Vagina (tissue), 2 donors: ENCODE measurements at regions not wholly inside any gene's neighbourhood (a gene's known extent, or its start where the extent isn't known, plus 50 kb on each side); places are given as distances from the start of the nearest gene placed in this dataset.

Experiments
- DNase-seq, 2 donors: peaks; one replicate each; pipeline ENCODE4 v3.0.0-alpha.2; 2017; ENCODE audit errors: extremely low spot score in 2 of 2
- H3K27ac ChIP-seq: fragments of 200-600 bp; sonication (generic); one replicate; pipeline ENCODE4 v1.5.1; 2019
- H3K27me3 ChIP-seq: fragments of 200-600 bp; sonication (generic); one replicate; pipeline ENCODE4 v1.5.1; 2019
- H3K36me3 ChIP-seq, 2 donors: fragments of 200-600 bp; sonication (generic); one replicate each; pipeline ENCODE4 v1.5.1; 2017 to 2019
- H3K4me1 ChIP-seq: fragments of 200-600 bp; sonication (generic); one replicate; pipeline ENCODE4 v1.5.1; 2019
- H3K4me3 ChIP-seq, 2 donors: fragments of 200-600 bp; sonication (generic); 1 replicate in 1 of 2; 2 replicates in 1 of 2; pipeline ENCODE4 v1.5.1; 2016 to 2019
- H3K9me3 ChIP-seq: fragments of 200-600 bp; sonication (generic); one replicate; pipeline ENCODE4 v1.5.1; 2019
- CTCF ChIP-seq, 3 experiments: fragments of 450-650 bp in 2 of 3; fragments of 200-600 bp in 1 of 3; sonication (generic) in 1 of 3; IDR thresholded peaks; one replicate each; pipeline ENCODE4 v1.5.1; 2017 to 2019; ENCODE audit warnings: antibody characterized with exemption in 3 of 3, mild to moderate bottlenecking in 2 of 3, moderate library complexity in 2 of 3
- POLR2A ChIP-seq, 2 donors: fragments of 450-650 bp; IDR thresholded peaks; one replicate each; pipeline ENCODE4 v1.6.1; 2017; ENCODE audit warnings: antibody characterized with exemption in 2 of 2, mild to moderate bottlenecking in 2 of 2, moderate library complexity in 2 of 2
- POLR2AphosphoS5 ChIP-seq, 2 donors: sonication (generic); formaldehyde crosslinking; IDR thresholded peaks; one replicate each; pipeline ENCODE4 v1.9.0; 2017; ENCODE audit warnings: antibody characterized with exemption in 2 of 2, mild to moderate bottlenecking in 2 of 2, low read depth in 1 of 2; ENCODE audit not compliant: insufficient read depth in 1 of 2
- intact Hi-C: fragments of 100-400 bp; cut with DNase I; formaldehyde crosslinking; loops from one replicate; pipeline ENCODE4 v1.15.1; 2023

- H3K9me3 ChIP-seq: no peaks in the 10 kb centered on the region
- H3K36me3 ChIP-seq: no peaks in the 10 kb centered on the region
- no peak for DNase-seq
- intact Hi-C loops: no loop called here
- H3K27me3 ChIP-seq: no peaks in the 10 kb centered on the region
- TF ChIP-seq POLR2AphosphoS5 (IDR thresholded peaks at IDR 0.05; ENCODE audit: insufficient read depth in 1 of 2, low read depth in 1 of 2) (no peak), POLR2A (IDR thresholded peaks at IDR 0.05) (no peak), CTCF (IDR thresholded peaks at IDR 0.05) (no peak)
- H3K27ac ChIP-seq: peak overlapping the region; percentile 66
- no peak overlapping the region for H3K4me3 ChIP-seq
- peaks cover 67% of the 10 kb centered on the region for H3K4me1 ChIP-seq
Measured at GRCh38 chr3:187914231-187914630, 169.0 kb upstream of the BCL6 start.

DNA sequence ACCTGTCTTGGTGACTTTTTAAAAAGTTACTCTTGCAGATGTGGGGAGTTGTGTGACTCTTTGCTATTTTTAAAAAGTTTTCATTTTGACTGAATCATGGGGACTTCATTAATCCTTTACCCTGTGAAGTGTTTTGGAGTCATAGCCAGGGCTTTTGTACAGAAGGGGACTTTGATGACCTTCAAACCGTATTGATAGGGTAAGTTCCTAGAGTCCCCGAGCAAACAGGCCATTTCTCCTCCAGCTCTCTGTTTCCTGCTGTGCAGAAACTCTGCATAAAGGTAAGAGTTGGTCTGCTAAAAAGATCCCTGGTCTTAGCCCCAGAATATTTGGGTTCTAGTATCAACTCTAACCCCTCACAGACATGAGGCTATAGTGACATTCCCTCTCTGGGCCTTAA is 170.8 kb upstream of the BCL6 start:
- no peaks in the 10 kb centered on the region for H3K36me3 ChIP-seq
- no peak overlapping the region for H3K4me3 ChIP-seq
- peak overlapping the region; percentile 28 for H3K27ac ChIP-seq
- H3K27me3 ChIP-seq: no peaks in the 10 kb centered on the region
- H3K9me3 ChIP-seq: no peaks in the 10 kb centered on the region
- H3K4me1 ChIP-seq: peaks cover 68% of the 10 kb centered on the region
- intact Hi-C loops: no loop called here
- TF ChIP-seq POLR2A (IDR thresholded peaks at IDR 0.05) (no peak), POLR2AphosphoS5 (IDR thresholded peaks at IDR 0.05; ENCODE audit: insufficient read depth in 1 of 2, low read depth in 1 of 2) (no peak), CTCF (IDR thresholded peaks at IDR 0.05) (no peak)
- no peak for DNase-seq

DNA sequence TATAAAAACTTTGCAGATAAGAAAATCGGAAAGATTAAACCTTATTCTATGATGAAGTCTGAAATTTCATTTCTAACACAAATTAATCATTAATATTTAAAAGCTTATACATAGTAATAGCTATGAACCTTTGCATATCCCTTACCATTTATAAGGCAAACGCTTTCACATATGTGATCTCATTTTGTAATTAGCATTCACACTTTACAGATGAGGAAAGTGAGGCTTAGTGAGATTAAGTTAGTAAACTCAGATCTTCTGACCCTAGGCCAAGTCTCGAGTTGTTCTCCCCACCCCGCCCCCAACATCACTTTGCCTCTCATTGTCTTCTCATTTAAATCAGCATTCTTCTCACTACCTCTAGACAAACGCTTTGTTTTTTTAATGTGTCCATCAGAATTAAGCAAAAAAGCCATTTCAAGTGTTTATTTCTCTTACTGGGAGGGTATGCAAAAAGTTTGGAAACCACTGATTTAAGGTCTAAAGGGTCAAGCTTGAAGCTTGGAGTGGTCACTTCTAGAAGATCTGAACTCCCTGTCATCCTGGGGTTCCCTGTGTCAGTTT is 172.9 kb upstream of the BCL6 start:
- no peak overlapping the region for H3K27ac ChIP-seq
- H3K9me3 ChIP-seq: no peaks in the 10 kb centered on the region
- intact Hi-C loops: no loop called here
- DNase-seq: no peak
- no peaks in the 10 kb centered on the region for H3K36me3 ChIP-seq
- H3K27me3 ChIP-seq: no peaks in the 10 kb centered on the region
- no peak overlapping the region for H3K4me3 ChIP-seq
- H3K4me1 ChIP-seq: peaks cover 58% of the 10 kb centered on the region
- TF ChIP-seq CTCF (IDR thresholded peaks at IDR 0.05) (no peak), POLR2A (IDR thresholded peaks at IDR 0.05) (no peak), POLR2AphosphoS5 (IDR thresholded peaks at IDR 0.05; ENCODE audit: insufficient read depth in 1 of 2, low read depth in 1 of 2) (no peak)

- Histone ChIP-seq H3K27me3 (no peaks in the 10 kb centered on the region), H3K4me1 (peaks cover 49% of the 10 kb centered on the region), H3K9me3 (no peaks in the 10 kb centered on the region), H3K36me3 (no peaks in the 10 kb centered on the region), H3K4me3 (no peak overlapping the region), H3K27ac (no peak overlapping the region)
- intact Hi-C loops: no loop called here
- no peak for DNase-seq
- TF ChIP-seq CTCF (IDR thresholded peaks at IDR 0.05) (no peak), POLR2A (IDR thresholded peaks at IDR 0.05) (no peak), POLR2AphosphoS5 (IDR thresholded peaks at IDR 0.05; ENCODE audit: insufficient read depth in 1 of 2, low read depth in 1 of 2) (no peak)
Measured at GRCh38 chr3:187919048-187919447, 173.8 kb upstream of the BCL6 start.

GRCh38 chr3:187919544-187919943 is 174.3 kb upstream of the BCL6 start:
- H3K4me1 ChIP-seq: peaks cover 45% of the 10 kb centered on the region
- no peaks in the 10 kb centered on the region for H3K36me3 ChIP-seq
- no peaks in the 10 kb centered on the region for H3K9me3 ChIP-seq
- TF ChIP-seq POLR2AphosphoS5 (IDR thresholded peaks at IDR 0.05; ENCODE audit: insufficient read depth in 1 of 2, low read depth in 1 of 2) (no peak), POLR2A (IDR thresholded peaks at IDR 0.05) (no peak), CTCF (IDR thresholded peaks at IDR 0.05) (no peak)
- no peak overlapping the region for H3K27ac ChIP-seq
- intact Hi-C loops: no loop called here
- H3K27me3 ChIP-seq: no peaks in the 10 kb centered on the region
- DNase-seq: no peak
- H3K4me3 ChIP-seq: no peak overlapping the region
